ENCODE measurements at regions not wholly inside any gene's neighbourhood (a gene's known extent, or its start where the extent isn't known, plus 50 kb on each side); places are given as distances from the start of the nearest gene placed in this dataset.

GRCh38 chr6:149147195-149147594 lies 170.3 kb upstream of the TAB2 start:
- DNase-seq (no peak), ATAC-seq (peak; percentile 50)
- intact Hi-C loops (cut with micrococcal nuclease), result no loop called here

- no peak for DNase-seq
- no peak for ATAC-seq
- intact Hi-C loops (cut with micrococcal nuclease), result no loop called here
Measured at GRCh38 chr6:149147938-149148718, 169.4 kb upstream of the TAB2 start.

GRCh38 chr6:149149653-149150052 lies 167.9 kb upstream of the TAB2 start:
- ATAC-seq (no peak), DNase-seq (no peak)
- intact Hi-C loops (cut with micrococcal nuclease), result no loop called here

- intact Hi-C loops (cut with micrococcal nuclease), result no loop called here
- no peak for DNase-seq
Measured at GRCh38 chr6:149150301-149150700, 167.2 kb upstream of the TAB2 start.

DNA sequence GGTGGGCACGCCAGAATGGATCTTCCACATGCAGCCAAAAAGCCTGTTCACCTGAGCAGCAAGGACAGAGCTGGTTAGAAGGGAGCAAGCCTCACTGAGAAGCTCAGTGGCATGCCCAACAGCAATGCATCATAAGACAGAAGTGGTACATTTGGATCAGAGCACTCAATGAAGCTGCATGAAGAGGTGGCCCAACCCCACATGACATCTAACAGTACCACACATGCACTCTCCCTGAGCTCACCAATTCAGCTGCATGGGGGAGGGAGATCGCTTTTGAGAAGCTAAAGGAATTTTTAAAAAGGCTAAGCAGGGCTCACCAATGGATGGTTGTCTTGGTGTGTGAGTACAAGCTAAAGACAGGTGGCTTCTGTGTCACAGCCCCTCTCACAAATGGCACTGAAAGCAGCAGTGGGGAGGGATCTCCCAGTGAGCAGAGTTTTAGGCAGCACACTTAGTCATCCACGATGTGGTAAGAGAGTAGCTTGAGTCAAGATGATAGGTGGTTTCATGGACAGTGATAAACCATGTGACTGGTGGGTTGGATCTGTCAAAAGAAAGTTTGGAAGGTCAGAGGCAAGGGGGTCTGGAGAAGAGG lies 166.6 kb upstream of the TAB2 start:
- no peak for DNase-seq
- no peak for ATAC-seq
- intact Hi-C loops (cut with micrococcal nuclease), result no loop called here

More at GRCh38 chr6:149150301-149150700, 167.2 kb upstream of the TAB2 start:
- ATAC-seq, result no peak

- no peak for ATAC-seq
- DNase-seq, result no peak
- intact Hi-C loops (cut with micrococcal nuclease), result no loop called here
Measured at GRCh38 chr6:149152521-149152920, 165.0 kb upstream of the TAB2 start.

- peak; percentile 52 for ATAC-seq
- intact Hi-C loops (cut with micrococcal nuclease), result no loop called here
Measured at GRCh38 chr6:149153100-149153499, 164.4 kb upstream of the TAB2 start.

DNA sequence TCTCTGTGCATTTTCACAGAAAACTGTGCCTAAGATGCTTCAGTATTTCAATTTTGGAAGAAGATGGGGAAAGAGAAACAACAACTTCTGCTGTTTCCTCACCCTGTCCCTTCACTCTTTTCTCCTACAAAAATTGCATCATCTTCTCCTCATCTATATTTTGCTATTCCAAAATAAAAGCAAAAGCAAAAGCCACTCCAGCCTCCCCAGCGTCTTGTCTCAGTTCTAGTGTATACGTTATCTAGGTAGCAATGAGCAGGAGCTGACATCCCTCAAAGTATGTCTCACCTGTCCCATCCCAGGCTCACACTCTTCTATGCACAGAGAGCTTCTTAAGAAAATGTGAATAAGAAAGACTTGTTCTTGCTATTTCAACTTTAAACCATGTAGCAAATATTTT lies 163.8 kb upstream of the TAB2 start:
- ATAC-seq (no peak), DNase-seq (no peak)
- intact Hi-C loops (cut with micrococcal nuclease), result no loop called here

More at GRCh38 chr6:149153100-149153499, 164.4 kb upstream of the TAB2 start:
- DNase-seq, result no peak

DNA sequence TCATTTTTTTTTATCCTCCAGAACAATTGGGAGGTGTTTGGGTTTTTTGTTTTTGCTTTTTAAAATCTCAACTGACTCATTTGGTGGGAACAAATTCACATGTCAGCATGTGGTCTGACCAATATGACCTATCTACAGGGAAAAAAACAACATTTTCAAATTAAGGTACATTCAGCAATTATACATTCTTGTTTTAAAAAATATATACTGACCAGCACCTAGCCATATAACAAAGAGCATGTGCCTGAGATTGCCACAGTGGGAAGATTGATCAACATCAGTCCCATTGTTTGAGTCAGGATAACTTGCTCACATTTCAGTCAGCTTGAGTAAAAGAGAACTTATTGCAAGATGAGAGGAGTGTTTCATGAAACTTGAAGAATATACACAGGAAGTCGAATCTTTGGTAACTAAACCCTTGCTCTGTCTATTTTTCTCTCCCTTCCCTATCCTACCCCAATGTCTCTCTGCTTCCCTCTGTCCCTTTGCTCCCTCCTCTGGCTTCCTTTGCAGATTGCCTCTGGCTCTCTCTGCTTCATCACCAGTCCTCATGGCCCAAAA lies 163.2 kb upstream of the TAB2 start:
- ATAC-seq (no peak), DNase-seq (no peak)
- intact Hi-C loops (cut with micrococcal nuclease), result no loop called here

- no peak for DNase-seq
- ATAC-seq, result no peak
- intact Hi-C loops (cut with micrococcal nuclease), result no loop called here
Measured at GRCh38 chr6:149157126-149157525, 160.4 kb upstream of the TAB2 start.

- intact Hi-C loops (cut with micrococcal nuclease), result no loop called here
Measured at GRCh38 chr6:149158076-149158475, 159.4 kb upstream of the TAB2 start.

DNA sequence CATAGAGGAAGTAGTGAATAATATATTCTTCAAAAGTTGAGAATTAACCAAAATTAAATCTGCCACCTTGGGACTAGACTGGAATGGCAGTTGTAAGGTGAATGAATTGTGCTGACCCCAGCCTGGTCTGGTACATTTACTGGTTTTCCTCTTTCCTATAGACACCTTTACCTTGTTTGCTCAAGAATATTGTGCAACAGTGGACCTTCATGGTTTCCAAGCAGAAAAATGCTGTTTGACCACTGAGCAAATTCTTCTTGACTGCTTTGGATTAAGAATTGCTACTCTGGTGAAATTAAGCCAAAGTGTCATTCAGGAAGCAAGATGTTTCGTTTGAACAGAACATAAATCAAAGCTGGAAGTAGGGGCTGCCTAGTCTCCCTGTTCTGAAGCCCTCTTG lies 156.6 kb upstream of the TAB2 start:
- DNase-seq (no peak), ATAC-seq (no peak)
- intact Hi-C loops (cut with micrococcal nuclease), result no loop called here

More at GRCh38 chr6:149158076-149158475, 159.4 kb upstream of the TAB2 start:
- ATAC-seq (no peak), DNase-seq (no peak)

DNA sequence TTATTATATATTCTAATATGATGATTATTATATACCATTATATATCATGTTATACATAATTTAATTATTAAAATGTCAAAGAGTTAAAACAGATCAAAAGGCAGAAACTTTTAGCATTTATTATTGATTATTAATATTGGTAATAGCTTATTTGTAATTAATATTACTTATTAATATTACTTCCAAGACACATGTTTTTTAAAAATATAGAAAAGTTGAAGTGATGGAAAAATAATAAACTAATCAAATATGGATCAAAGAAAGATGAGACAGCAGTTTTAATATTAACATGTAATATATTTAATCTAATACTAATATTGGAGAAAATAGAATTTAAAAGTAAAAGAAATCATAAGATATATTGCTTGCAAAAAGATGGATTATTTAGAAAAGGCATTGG lies 154.6 kb upstream of the TAB2 start:
- ATAC-seq (no peak), DNase-seq (no peak)
- intact Hi-C loops (cut with micrococcal nuclease), result no loop called here

DNA sequence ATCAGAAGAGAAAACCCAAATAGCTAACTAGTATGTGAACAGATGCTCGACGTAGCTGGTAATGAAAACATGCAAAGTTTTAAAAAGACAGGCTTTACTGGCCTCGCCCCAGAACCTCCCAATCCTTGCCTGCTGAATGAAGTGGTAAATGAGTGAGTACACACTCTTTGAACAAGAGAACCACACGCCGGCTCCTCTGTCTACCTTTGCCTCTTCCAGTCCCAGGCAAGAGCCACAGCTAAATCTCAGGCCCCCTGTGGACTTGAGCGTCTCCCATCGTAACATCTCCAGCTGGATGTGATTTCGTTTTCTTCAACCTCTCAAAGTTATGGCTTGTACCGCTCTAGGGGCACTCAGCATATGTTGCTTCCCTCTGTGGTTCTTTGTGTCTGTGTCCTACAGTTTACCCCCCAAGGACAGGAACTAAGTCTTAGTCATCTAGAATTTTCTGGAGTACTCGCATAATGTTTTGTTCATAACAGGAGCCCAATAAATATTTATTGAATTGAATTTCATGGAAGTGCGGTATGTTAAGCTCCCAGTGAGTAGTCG lies 153.2 kb upstream of the TAB2 start:
- ATAC-seq (no peak), DNase-seq (no peak)
- intact Hi-C loops (cut with micrococcal nuclease), result no loop called here

GRCh38 chr6:149166336-149166735 lies 151.2 kb upstream of the TAB2 start:
- ATAC-seq, result no peak
- intact Hi-C loops (cut with micrococcal nuclease), result no loop called here
- DNase-seq, result no peak

GRCh38 chr6:149166747-149167146 lies 150.8 kb upstream of the TAB2 start:
- intact Hi-C loops (cut with micrococcal nuclease), result no loop called here

DNA sequence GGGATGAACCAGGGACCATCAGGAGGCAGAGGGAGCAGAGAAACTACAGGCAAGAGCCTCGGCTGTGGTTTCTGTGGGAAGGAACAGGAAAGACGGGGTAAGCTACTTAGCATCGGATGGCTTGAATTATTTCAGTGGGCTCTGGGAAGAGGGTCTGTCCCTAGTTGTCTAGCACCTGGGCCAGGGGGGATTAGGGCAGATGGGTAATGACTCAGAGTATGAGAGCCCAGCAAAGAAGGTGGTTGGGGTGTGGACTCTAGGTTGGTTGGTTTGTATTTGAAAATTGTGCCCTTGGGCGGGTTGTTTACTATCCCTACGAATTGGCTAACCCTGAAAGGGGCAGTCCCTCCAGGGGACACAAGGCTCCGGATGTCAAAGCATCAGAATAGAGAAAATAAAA lies 148.5 kb upstream of the TAB2 start:
- ATAC-seq, result no peak
- intact Hi-C loops (cut with micrococcal nuclease), result no loop called here
- DNase-seq, result no peak

More at GRCh38 chr6:149166747-149167146, 150.8 kb upstream of the TAB2 start:
- DNase-seq (no peak), ATAC-seq (no peak)

DNA sequence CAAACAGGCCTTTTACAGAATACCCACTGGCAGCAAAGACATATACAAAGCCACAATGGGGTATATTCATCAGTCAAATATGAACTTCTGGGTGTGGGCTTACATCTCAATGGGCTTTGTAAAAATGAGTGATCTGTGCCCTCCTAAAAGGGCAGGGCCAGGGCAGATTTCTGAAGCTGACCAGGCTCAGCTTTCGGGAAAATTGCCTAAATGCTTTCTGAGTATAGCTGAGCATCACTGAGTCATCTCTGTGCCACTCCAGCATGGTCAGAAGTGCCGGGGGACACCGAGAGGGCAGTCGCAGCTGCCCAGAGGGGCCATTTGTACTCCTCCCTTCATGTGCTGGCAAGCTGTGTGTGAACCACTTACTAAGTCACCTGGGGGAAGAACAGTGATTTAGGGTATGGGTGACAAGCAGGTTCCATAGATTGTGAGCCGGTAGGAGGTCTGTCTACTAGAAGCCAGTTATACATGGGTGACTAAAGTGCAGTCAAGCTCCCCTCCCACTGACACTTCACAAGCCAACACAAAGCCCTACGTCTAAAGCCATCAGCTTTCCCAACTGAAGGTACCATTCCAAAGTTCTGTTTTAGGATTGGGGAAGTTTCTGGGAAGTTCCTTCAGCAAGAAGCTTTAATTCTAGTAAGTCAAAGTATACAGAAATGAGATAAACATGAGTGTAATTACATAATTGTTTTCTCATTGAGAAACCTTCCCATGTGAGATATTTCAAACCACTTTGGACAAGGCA lies 147.6 kb upstream of the TAB2 start:
- intact Hi-C loops (cut with micrococcal nuclease), result no loop called here
- DNase-seq (no peak), ATAC-seq (peak; percentile 77)

- DNase-seq, result peak; percentile 42
- intact Hi-C loops (cut with micrococcal nuclease), result no loop called here
- peak; percentile 87 for ATAC-seq
Measured at GRCh38 chr6:149170564-149171452, 146.7 kb upstream of the TAB2 start.
